Adrenal gland (tissue), 9 donors: ENCODE measurements at regions not wholly inside any gene's neighbourhood (a gene's known extent, or its start where the extent isn't known, plus 50 kb on each side); places are given as distances from the start of the nearest gene placed in this dataset.
A peak's percentile ranks its signal among the peaks of the same experiment; 100 is the strongest.
"Not testable (repeated sequence)": the region's sequence is repeated elsewhere in the genome, so short reads cannot be mapped to it uniquely, and the experiment has no call there.

Source experiments
- DNase-seq, 7 donors: peaks; one replicate each; pipeline ENCODE4 v3.0.0-alpha.2; 2019 to 2020
- H3K27ac ChIP-seq, 5 donors: fragments of 200-600 bp; sonication (generic) in 4 of 5; 1 replicate in 3 of 5; 2 replicates in 2 of 5; pipeline versions ENCODE4 v1.5.1 to v1.8.0; 2016 to 2020; ENCODE audit warnings: mild to moderate bottlenecking in 1 of 5
- H3K27me3 ChIP-seq: fragments of 200-600 bp; 2 replicates; pipeline ENCODE4 v1.8.0; 2021
- H3K36me3 ChIP-seq, 2 donors: fragments of 200-600 bp; replicated peaks in 1 of 2; 1 replicate in 1 of 2; 2 replicates in 1 of 2; pipeline versions ENCODE4 v1.5.1 to v1.8.0; 2018 to 2022
- H3K4me1 ChIP-seq, 2 donors: fragments of 200-600 bp; replicated peaks in 1 of 2; 1 replicate in 1 of 2; 2 replicates in 1 of 2; pipeline versions ENCODE4 v1.5.1 to v1.8.0; 2018 to 2021
- H3K4me3 ChIP-seq, 4 donors: fragments of 200-600 bp; sonication (generic) in 3 of 4; one replicate each; pipeline ENCODE4 v1.5.1; 2016 to 2018
- H3K9me3 ChIP-seq, 3 donors: fragments of 200-600 bp; sonication (generic) in 1 of 3; replicated peaks in 1 of 3; 1 replicate in 2 of 3; 2 replicates in 1 of 3; pipeline versions ENCODE4 v1.5.1 to v1.8.0; 2016 to 2021
- POLR2A ChIP-seq, 2 donors: fragments of 450-650 bp; IDR thresholded peaks; one replicate each; pipeline ENCODE4 v1.6.1; 2017; ENCODE audit warnings: antibody characterized with exemption in 2 of 2, mild to moderate bottlenecking in 2 of 2, moderate library complexity in 1 of 2
- WGBS, 4 donors: extraction: QIAGEN DNeasy Blood & Tissue Kit in 2 of 4; methylation state at CpG; one replicate each; pipeline versions ENCODE4 v1.1.5 to v1.1.7; 2013 to 2017; 5-methylcytosine and 5-hydroxymethylcytosine counted together
- intact Hi-C, 2 donors: fragments of 100-400 bp; cut with DNase I; formaldehyde crosslinking; loops; one replicate each; pipeline versions ENCODE4 v1.14.1 to v1.15.0; 2022 to 2023
- TF ChIP-seq, protein P1 (sequence below), 6 experiments: fragments of 450-650 bp in 4 of 6; fragments of 200-600 bp in 2 of 6; sonication (generic) in 1 of 6; IDR thresholded peaks; 1 replicate in 5 of 6; 2 replicates in 1 of 6; pipeline versions ENCODE4 v1.5.1 to v1.8.0; 2016 to 2021; ENCODE audit warnings: antibody characterized with exemption in 6 of 6, mild to moderate bottlenecking in 2 of 6, moderate library complexity in 1 of 6
- donor health status: healthy with polysubstance abuse.
- donor health status: Bipolar disorder and iron deficiency.
- donor health status: DM: yes; HTN: yes; CAD: no.
- donor health status: DM: no; HTN: no; CAD: no.
- donor health status: DM: no; HTN: no; CAD: no.

DNA sequence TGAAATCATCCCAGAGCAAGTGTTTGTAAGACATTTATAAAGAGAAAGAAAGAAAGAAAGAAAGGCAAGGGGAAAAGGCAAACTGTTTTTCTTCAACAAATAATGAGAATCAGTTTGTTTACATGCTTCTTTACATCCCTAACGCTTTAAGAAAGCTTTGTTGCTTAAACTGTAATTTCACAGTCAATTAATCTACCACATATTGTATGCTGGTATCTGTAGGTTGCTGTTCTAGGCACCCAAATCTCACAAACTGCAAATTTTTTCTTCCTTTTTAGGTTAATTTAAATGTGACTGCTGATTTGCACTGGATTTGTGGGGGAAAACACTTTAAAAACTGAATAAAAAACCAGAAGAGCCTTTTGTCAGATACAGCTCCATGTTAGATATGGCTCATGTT lies 384.2 kb downstream of the ATP23 start:
- Histone ChIP-seq H3K4me3 (no peak overlapping the region), H3K27me3 (no peaks in the 10 kb centered on the region), H3K36me3 (no peaks in the 10 kb centered on the region), H3K4me1 (no peaks in the 10 kb centered on the region), H3K9me3 (no peaks in the 10 kb centered on the region), H3K27ac (no peak overlapping the region)
- intact Hi-C loops, result no loop called here
- DNase-seq, result no peak
- TF ChIP-seq POLR2A (IDR thresholded peaks at IDR 0.05), result no peak
- TF ChIP-seq, protein P1, sequence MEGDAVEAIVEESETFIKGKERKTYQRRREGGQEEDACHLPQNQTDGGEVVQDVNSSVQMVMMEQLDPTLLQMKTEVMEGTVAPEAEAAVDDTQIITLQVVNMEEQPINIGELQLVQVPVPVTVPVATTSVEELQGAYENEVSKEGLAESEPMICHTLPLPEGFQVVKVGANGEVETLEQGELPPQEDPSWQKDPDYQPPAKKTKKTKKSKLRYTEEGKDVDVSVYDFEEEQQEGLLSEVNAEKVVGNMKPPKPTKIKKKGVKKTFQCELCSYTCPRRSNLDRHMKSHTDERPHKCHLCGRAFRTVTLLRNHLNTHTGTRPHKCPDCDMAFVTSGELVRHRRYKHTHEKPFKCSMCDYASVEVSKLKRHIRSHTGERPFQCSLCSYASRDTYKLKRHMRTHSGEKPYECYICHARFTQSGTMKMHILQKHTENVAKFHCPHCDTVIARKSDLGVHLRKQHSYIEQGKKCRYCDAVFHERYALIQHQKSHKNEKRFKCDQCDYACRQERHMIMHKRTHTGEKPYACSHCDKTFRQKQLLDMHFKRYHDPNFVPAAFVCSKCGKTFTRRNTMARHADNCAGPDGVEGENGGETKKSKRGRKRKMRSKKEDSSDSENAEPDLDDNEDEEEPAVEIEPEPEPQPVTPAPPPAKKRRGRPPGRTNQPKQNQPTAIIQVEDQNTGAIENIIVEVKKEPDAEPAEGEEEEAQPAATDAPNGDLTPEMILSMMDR (IDR thresholded peaks at IDR 0.05), result no peak
- 62 to 70% (median 67%) methylated on average over 1 of the region's 1 CpG for WGBS, 4 donors

DNA sequence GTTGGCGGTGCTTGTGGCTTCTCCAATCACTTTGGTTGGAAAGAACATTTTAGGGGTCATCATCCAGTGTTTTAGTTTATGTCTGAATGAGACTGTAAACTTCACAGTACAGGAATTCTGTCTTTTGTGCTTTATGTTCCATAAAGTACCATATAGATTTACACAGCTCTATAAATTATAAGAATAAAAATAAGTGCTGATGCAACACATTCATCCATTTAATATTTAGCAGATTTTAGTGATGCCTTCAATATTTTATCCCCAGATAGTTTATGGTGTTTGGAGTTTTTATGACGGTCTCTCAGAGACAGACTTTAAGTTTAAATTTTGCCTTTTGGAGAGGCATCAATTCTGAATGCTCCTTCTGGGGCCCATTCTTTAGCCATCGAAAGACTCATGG lies 385.2 kb downstream of the ATP23 start:
- H3K4me3 ChIP-seq, result no peak overlapping the region
- no peak overlapping the region for H3K27ac ChIP-seq
- no peaks in the 10 kb centered on the region for H3K27me3 ChIP-seq
- H3K36me3 ChIP-seq, result no peaks in the 10 kb centered on the region
- WGBS, 4 donors, result 90 to 99% (median 91%) methylated on average over 3 of the region's 3 CpGs
- no peak for DNase-seq
- TF ChIP-seq POLR2A (IDR thresholded peaks at IDR 0.05), result no peak
- TF ChIP-seq, protein P1 (IDR thresholded peaks at IDR 0.05), result no peak
- intact Hi-C loops, result no loop called here
- H3K9me3 ChIP-seq, result no peaks in the 10 kb centered on the region
- H3K4me1 ChIP-seq, result no peaks in the 10 kb centered on the region

DNA sequence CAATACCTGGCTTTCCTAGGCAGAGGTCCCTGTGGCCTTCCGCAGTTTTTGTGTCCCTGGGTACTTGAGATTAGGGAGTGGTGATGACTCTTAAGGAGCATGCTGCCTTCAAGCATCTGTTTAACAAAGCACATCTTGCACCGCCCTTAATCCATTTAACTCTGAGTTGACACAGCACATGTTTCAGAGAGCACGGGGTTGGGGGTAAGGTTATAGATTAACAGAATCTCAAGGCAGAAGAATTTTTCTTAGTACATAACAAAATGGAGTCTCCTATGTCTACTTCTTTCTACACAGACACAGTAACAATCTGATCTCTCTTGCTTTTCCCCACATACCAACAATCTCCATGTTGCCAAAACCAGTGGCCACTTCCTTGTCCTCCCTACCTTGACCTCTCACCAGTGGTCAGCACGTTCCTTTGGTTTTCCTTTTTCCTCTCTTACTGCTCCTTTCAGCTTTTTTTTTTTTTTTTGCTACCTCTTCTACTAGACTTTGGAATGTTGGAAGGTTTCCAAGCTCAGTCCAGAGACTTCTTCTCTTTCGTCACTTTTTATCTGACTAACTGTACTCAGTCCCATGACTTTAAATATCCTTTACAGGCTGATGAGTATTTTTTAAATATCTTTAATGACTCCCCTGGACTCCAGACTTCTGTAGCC lies 395.3 kb downstream of the ATP23 start:
- 18 to 26% (median 24%) methylated on average over 2 of the region's 5 CpGs for whole genome bisulfite sequencing, 4 donors
- H3K4me1 ChIP-seq, H3K36me3 ChIP-seq, H3K9me3 ChIP-seq, H3K4me3 ChIP-seq, intact Hi-C loops, H3K27ac ChIP-seq, H3K27me3 ChIP-seq: not testable (repeated sequence)
- DNase-seq, result peak in 1 of 7 donors; percentile 24

DNA sequence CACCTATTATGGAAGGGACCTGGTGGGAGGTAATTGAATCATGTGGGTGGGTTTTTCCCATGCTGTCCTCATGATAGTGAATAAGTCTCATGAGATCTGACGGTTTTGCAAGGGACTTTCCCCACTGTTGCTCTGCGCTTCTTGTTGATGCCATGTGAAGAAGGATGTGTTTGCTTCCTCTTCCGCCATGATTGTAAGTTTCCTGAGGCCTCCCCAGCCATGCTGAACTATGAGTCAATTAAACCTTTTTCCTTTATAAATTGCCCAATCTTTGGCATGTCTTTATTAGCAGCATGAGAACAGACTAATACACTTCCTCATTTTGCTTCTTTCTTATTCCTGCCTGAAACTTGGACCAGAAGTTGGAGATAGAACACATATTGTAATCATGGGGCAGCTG lies 396.2 kb downstream of the ATP23 start:
- WGBS, 4 donors, result 85 to 89% (median 87%) methylated on average over 3 of the region's 3 CpGs
- H3K4me1 ChIP-seq, H3K27me3 ChIP-seq, H3K27ac ChIP-seq, H3K9me3 ChIP-seq, H3K4me3 ChIP-seq, H3K36me3 ChIP-seq, DNase-seq, intact Hi-C loops: not testable (repeated sequence)

DNA sequence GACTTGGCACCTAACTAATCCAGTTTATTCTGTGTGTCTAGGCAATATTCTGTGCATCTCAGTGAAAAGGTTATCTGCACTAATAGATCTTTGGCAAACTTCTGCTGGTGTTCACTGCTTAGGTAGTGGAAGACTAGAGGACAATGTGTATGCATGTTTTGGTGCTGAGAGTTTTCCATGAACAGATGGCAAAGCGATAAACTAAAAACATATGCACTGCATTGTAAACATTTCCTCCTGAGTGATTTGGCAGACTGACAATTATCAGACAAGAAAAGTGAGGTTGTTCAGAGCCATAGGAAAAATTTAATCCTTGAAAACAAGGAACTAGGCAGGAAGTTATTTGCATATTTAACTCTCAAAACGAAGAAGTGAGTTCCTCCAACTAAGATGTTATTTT lies 400.4 kb downstream of the ATP23 start:
- no peak for DNase-seq
- intact Hi-C loops, result loop anchor here (10.0 kb wide), 3 partner anchors 103 to 813 kb away; no protein-coding TSS in a partner anchor
- no peaks in the 10 kb centered on the region for H3K9me3 ChIP-seq
- H3K36me3 ChIP-seq, result no peaks in the 10 kb centered on the region
- H3K27ac ChIP-seq, result no peak overlapping the region
- 48 to 55% (median 51%) methylated on average over 2 of the region's 2 CpGs for WGBS, 4 donors
- H3K4me1 ChIP-seq, result no peaks in the 10 kb centered on the region
- H3K4me3 ChIP-seq, result no peak overlapping the region
- peaks cover 6% of the 10 kb centered on the region for H3K27me3 ChIP-seq
- TF ChIP-seq, protein P1 (IDR thresholded peaks at IDR 0.05), result no peak
- TF ChIP-seq POLR2A (IDR thresholded peaks at IDR 0.05), result no peak
